HAP-1 (cell line): ENCODE measurements at regions not wholly inside any gene's neighbourhood (a gene's known extent, or its start where the extent isn't known, plus 50 kb on each side); places are given as distances from the start of the nearest gene placed in this dataset.

ENCODE experiments used
- DNase-seq, 2 experiments: peaks; one replicate each; pipeline ENCODE4 v3.0.0-alpha.2; 2016 to 2020; ENCODE audit warnings: low spot score in 2 of 2
- H3K27me3 ChIP-seq: fragments of 250-450 bp; sonication (Bioruptor Pico); 2 replicates; pipeline ENCODE4 v1.5.1; 2020; ENCODE audit warnings: low read depth, mild to moderate bottlenecking, moderate library complexity
- H3K36me3 ChIP-seq: fragments of 250-450 bp; sonication (Bioruptor Pico); replicated peaks from 2 replicates; pipeline ENCODE4 v1.5.1; 2020; ENCODE audit warnings: mild to moderate bottlenecking
- H3K4me1 ChIP-seq: fragments of 250-450 bp; sonication (Bioruptor Pico); 2 replicates; pipeline ENCODE4 v1.5.1; 2020; ENCODE audit warnings: mild to moderate bottlenecking
- H3K4me3 ChIP-seq: fragments of 250-450 bp; sonication (Bioruptor Pico); 2 replicates; pipeline ENCODE4 v1.5.1; 2020; ENCODE audit warnings: mild to moderate bottlenecking, moderate library complexity
- H3K9me3 ChIP-seq: fragments of 250-450 bp; sonication (Bioruptor Pico); 2 replicates; pipeline ENCODE4 v1.5.1; 2020; ENCODE audit warnings: mild to moderate bottlenecking, moderate library complexity
- in situ Hi-C: fragments of 300-500 bp; cut with MboI; formaldehyde crosslinking; loops from 3 replicates; pipeline ENCODE4 v1.14.3; 2020; ENCODE audit warnings: low sequenced_read_pairs, inconsistent platforms, mixed read lengths

GRCh38 chr4:26120098-26120825, 200.6 kb upstream of the RBPJ start:
- H3K27me3 ChIP-seq, result peaks cover 8% of the 10 kb centered on the region
- no peaks in the 10 kb centered on the region for H3K4me1 ChIP-seq
- in situ Hi-C loops, result no loop called here
- H3K36me3 ChIP-seq, result no peaks in the 10 kb centered on the region
- DNase-seq, result no peak
- H3K4me3 ChIP-seq, result no peak overlapping the region
- no peaks in the 10 kb centered on the region for H3K9me3 ChIP-seq

- H3K4me1 ChIP-seq, result no peaks in the 10 kb centered on the region
- no peak overlapping the region for H3K4me3 ChIP-seq
- H3K9me3 ChIP-seq, result no peaks in the 10 kb centered on the region
- H3K36me3 ChIP-seq, result no peaks in the 10 kb centered on the region
- H3K27me3 ChIP-seq, result peaks cover 11% of the 10 kb centered on the region
- no peak for DNase-seq
- in situ Hi-C loops, result no loop called here
These were observed 198.1 kb upstream of the RBPJ start for GRCh38 chr4:26122690-26123089.

GRCh38 chr4:26124753-26125321, 196.0 kb upstream of the RBPJ start:
- H3K27me3 ChIP-seq, result peaks cover 8% of the 10 kb centered on the region
- H3K4me3 ChIP-seq, result no peak overlapping the region
- no peaks in the 10 kb centered on the region for H3K36me3 ChIP-seq
- H3K4me1 ChIP-seq, result no peaks in the 10 kb centered on the region
- DNase-seq, result no peak
- H3K9me3 ChIP-seq, result no peaks in the 10 kb centered on the region
- in situ Hi-C loops, result no loop called here

GRCh38 chr4:26126143-26126718, 194.6 kb upstream of the RBPJ start:
- H3K4me1 ChIP-seq, result no peaks in the 10 kb centered on the region
- in situ Hi-C loops, result no loop called here

GRCh38 chr4:26126994-26127393, 193.8 kb upstream of the RBPJ start:
- no peak for DNase-seq
- H3K9me3 ChIP-seq, result no peaks in the 10 kb centered on the region
- 0 out of 2 replicates have a peak, but pooled peaks cover 5% of the 10 kb centered on the region for H3K27me3 ChIP-seq
- H3K4me3 ChIP-seq, result no peak overlapping the region
- H3K4me1 ChIP-seq, result no peaks in the 10 kb centered on the region
- no peaks in the 10 kb centered on the region for H3K36me3 ChIP-seq
- in situ Hi-C loops, result no loop called here

More at GRCh38 chr4:26126143-26126718, 194.6 kb upstream of the RBPJ start:
- Histone ChIP-seq H3K9me3 (no peaks in the 10 kb centered on the region), H3K36me3 (no peaks in the 10 kb centered on the region), H3K4me3 (no peak overlapping the region), H3K27me3 (0 out of 2 replicates have a peak, but pooled peaks cover 5% of the 10 kb centered on the region)
- no peak for DNase-seq

- DNase-seq, result no peak
- H3K4me1 ChIP-seq, result no peaks in the 10 kb centered on the region
- H3K36me3 ChIP-seq, result no peaks in the 10 kb centered on the region
- H3K4me3 ChIP-seq, result no peak overlapping the region
- in situ Hi-C loops, result no loop called here
- no peaks in the 10 kb centered on the region for H3K9me3 ChIP-seq
- H3K27me3 ChIP-seq, result 0 out of 2 replicates have a peak, but pooled peaks cover 5% of the 10 kb centered on the region
These were observed 192.9 kb upstream of the RBPJ start for GRCh38 chr4:26127851-26128337.

GRCh38 chr4:26130173-26130572, 190.6 kb upstream of the RBPJ start:
- DNase-seq, result no peak
- Histone ChIP-seq H3K4me1 (no peaks in the 10 kb centered on the region), H3K27me3 (0 out of 2 replicates have a peak, but pooled peaks cover 5% of the 10 kb centered on the region), H3K36me3 (no peaks in the 10 kb centered on the region), H3K4me3 (no peak overlapping the region), H3K9me3 (no peaks in the 10 kb centered on the region)
- in situ Hi-C loops, result no loop called here

GRCh38 chr4:26130841-26131432, 189.9 kb upstream of the RBPJ start:
- no peak overlapping the region for H3K4me3 ChIP-seq
- H3K36me3 ChIP-seq, result no peaks in the 10 kb centered on the region
- H3K4me1 ChIP-seq, result no peaks in the 10 kb centered on the region
- H3K27me3 ChIP-seq, result 0 out of 2 replicates have a peak, but pooled peaks cover 5% of the 10 kb centered on the region
- DNase-seq, result no peak
- no peaks in the 10 kb centered on the region for H3K9me3 ChIP-seq
- in situ Hi-C loops, result no loop called here

GRCh38 chr4:26131711-26132110, 189.1 kb upstream of the RBPJ start:
- Histone ChIP-seq H3K36me3 (no peaks in the 10 kb centered on the region), H3K27me3 (0 out of 2 replicates have a peak, but pooled peaks cover 3% of the 10 kb centered on the region), H3K4me3 (no peak overlapping the region), H3K4me1 (no peaks in the 10 kb centered on the region), H3K9me3 (no peaks in the 10 kb centered on the region)
- no peak for DNase-seq
- in situ Hi-C loops, result no loop called here

- no peaks in the 10 kb centered on the region for H3K4me1 ChIP-seq
- H3K27me3 ChIP-seq, result no peaks in the 10 kb centered on the region
- no peak for DNase-seq
- H3K4me3 ChIP-seq, result no peak overlapping the region
- H3K36me3 ChIP-seq, result no peaks in the 10 kb centered on the region
- in situ Hi-C loops, result no loop called here
- H3K9me3 ChIP-seq, result no peaks in the 10 kb centered on the region
These were observed 188.0 kb upstream of the RBPJ start for GRCh38 chr4:26132858-26133257.

GRCh38 chr4:26133840-26134239, 187.0 kb upstream of the RBPJ start:
- Histone ChIP-seq H3K4me1 (no peaks in the 10 kb centered on the region), H3K27me3 (no peaks in the 10 kb centered on the region), H3K4me3 (no peak overlapping the region), H3K9me3 (no peaks in the 10 kb centered on the region), H3K36me3 (no peaks in the 10 kb centered on the region)
- in situ Hi-C loops, result no loop called here
- DNase-seq, result no peak

- in situ Hi-C loops, result no loop called here
- Histone ChIP-seq H3K9me3 (no peaks in the 10 kb centered on the region), H3K36me3 (no peaks in the 10 kb centered on the region), H3K4me1 (peaks cover 4% of the 10 kb centered on the region), H3K27me3 (no peaks in the 10 kb centered on the region), H3K4me3 (no peak overlapping the region)
- no peak for DNase-seq
These were observed 185.5 kb upstream of the RBPJ start for GRCh38 chr4:26135331-26135730.

GRCh38 chr4:26136615-26137014, 184.2 kb upstream of the RBPJ start:
- H3K27me3 ChIP-seq, result no peaks in the 10 kb centered on the region
- in situ Hi-C loops, result no loop called here
- peaks cover 14% of the 10 kb centered on the region for H3K4me1 ChIP-seq
- H3K36me3 ChIP-seq, result no peaks in the 10 kb centered on the region
- H3K9me3 ChIP-seq, result no peaks in the 10 kb centered on the region
- no peak overlapping the region for H3K4me3 ChIP-seq
- DNase-seq, result no peak

- in situ Hi-C loops, result no loop called here
- peaks cover 21% of the 10 kb centered on the region for H3K4me1 ChIP-seq
- no peaks in the 10 kb centered on the region for H3K9me3 ChIP-seq
- no peak overlapping the region for H3K4me3 ChIP-seq
- no peaks in the 10 kb centered on the region for H3K27me3 ChIP-seq
- H3K36me3 ChIP-seq, result no peaks in the 10 kb centered on the region
- DNase-seq, result no peak
These were observed 183.5 kb upstream of the RBPJ start for GRCh38 chr4:26137288-26137687.
